Endothelial cell (in vitro differentiated cells): ENCODE measurements at regions not wholly inside any gene's neighbourhood (a gene's known extent, or its start where the extent isn't known, plus 50 kb on each side); places are given as distances from the start of the nearest gene placed in this dataset.
A peak's percentile ranks its signal among the peaks of the same experiment; 100 is the strongest.

Experiments
- DNase-seq: peaks from one replicate; pipeline ENCODE4 v3.0.0; 2021; ENCODE audit warnings: low spot score
- H3K27ac Mint-ChIP-seq: one replicate; pipeline ENCODE4 v1.8.0; 2021; ENCODE audit warnings: mixed read lengths, inconsistent platforms; ENCODE audit not compliant: unreplicated experiment
- H3K27me3 Mint-ChIP-seq: one replicate; pipeline ENCODE4 v1.8.0; 2021; ENCODE audit warnings: mild to moderate bottlenecking, moderate library complexity, mixed read lengths, inconsistent platforms; ENCODE audit not compliant: unreplicated experiment
- H3K36me3 Mint-ChIP-seq: one replicate; pipeline ENCODE4 v1.8.0; 2021; ENCODE audit warnings: mild to moderate bottlenecking, low read depth, mixed read lengths, inconsistent platforms; ENCODE audit not compliant: unreplicated experiment
- H3K4me1 Mint-ChIP-seq: one replicate; pipeline ENCODE4 v1.8.0; 2021; ENCODE audit warnings: mild to moderate bottlenecking, mixed read lengths, inconsistent platforms; ENCODE audit not compliant: unreplicated experiment
- H3K4me3 Mint-ChIP-seq: one replicate; pipeline ENCODE4 v1.8.0; 2021; ENCODE audit warnings: mild to moderate bottlenecking, mixed read lengths, inconsistent platforms; ENCODE audit not compliant: unreplicated experiment
- H3K9me3 Mint-ChIP-seq: one replicate; pipeline ENCODE4 v1.8.0; 2021; ENCODE audit warnings: mixed read lengths, inconsistent platforms; ENCODE audit not compliant: unreplicated experiment
- TF ChIP-seq, protein P1 (sequence below): fragments of 200-600 bp; sonication (generic); IDR thresholded peaks from one replicate; pipeline ENCODE4 v1.5.0; 2021; ENCODE audit warnings: antibody characterized with exemption; ENCODE audit not compliant: unreplicated experiment

DNA sequence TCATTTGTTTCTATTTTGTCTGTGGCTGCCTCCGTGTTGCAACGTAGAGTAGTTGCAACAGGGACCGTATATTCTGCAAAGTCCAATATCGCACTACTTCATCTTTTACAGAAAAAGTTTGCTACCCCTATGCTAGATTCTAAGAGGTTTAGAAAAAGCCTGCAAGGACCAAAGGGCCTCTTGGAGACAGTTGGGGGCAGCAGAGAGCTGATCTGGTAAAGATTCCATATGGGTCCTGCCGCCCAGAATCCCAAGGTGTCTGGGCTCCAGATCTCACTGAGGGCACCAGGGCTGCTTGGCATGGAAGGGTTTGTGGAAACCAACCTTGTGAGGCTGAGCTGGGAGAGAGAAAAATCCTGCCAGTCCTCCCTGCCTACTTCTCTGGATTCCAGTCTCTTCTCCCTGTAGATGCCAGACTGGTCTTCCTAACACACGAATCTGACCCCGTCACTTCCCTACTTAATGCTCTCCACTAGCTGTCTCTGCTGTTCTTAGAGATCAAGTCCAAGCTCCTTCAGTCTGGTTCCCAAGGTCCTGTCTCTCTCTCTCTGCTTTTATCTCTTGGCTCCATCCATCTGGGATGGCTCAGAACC is 74.6 kb downstream of the GLRX5 start:
- H3K36me3 Mint-ChIP-seq, result no peaks in the 10 kb centered on the region
- H3K4me1 Mint-ChIP-seq, result no peaks in the 10 kb centered on the region
- TF ChIP-seq, protein P1, sequence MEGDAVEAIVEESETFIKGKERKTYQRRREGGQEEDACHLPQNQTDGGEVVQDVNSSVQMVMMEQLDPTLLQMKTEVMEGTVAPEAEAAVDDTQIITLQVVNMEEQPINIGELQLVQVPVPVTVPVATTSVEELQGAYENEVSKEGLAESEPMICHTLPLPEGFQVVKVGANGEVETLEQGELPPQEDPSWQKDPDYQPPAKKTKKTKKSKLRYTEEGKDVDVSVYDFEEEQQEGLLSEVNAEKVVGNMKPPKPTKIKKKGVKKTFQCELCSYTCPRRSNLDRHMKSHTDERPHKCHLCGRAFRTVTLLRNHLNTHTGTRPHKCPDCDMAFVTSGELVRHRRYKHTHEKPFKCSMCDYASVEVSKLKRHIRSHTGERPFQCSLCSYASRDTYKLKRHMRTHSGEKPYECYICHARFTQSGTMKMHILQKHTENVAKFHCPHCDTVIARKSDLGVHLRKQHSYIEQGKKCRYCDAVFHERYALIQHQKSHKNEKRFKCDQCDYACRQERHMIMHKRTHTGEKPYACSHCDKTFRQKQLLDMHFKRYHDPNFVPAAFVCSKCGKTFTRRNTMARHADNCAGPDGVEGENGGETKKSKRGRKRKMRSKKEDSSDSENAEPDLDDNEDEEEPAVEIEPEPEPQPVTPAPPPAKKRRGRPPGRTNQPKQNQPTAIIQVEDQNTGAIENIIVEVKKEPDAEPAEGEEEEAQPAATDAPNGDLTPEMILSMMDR, result peak; percentile 3
- DNase-seq, result peak; percentile 71
- no peak overlapping the region for H3K27ac Mint-ChIP-seq
- no peak overlapping the region for H3K4me3 Mint-ChIP-seq
- no peaks in the 10 kb centered on the region for H3K27me3 Mint-ChIP-seq
- no peaks in the 10 kb centered on the region for H3K9me3 Mint-ChIP-seq

DNA sequence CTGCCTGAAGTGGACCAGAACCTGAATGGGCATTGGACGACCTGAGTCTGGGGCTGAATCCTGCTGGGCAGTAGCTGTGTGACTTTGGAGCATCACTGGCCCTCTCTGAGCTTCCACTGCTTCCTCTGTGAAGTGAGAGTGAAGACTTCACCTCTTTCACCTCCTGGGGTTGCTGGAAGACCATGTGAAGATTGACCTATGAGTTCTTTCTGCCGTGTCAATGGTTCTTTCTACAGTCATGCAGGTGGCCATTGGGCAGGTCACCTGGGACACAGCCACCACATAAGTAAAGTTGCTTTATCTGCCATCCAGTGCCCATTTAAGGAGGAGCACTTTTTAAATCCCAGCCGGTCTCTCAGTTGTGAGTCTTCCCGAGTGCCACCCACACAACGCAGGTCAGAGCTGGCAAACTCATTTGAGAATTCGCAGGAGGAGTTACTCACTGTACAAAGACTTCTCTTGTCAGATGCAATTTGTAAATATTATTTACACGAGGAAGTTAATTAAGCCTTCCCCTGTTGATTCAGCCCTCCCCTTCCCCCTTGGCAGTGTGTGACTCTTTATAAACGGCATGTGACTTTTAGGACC is 74.8 kb upstream of the TCL1B start:
- no peaks in the 10 kb centered on the region for H3K27me3 Mint-ChIP-seq
- no peak overlapping the region for H3K27ac Mint-ChIP-seq
- no peaks in the 10 kb centered on the region for H3K36me3 Mint-ChIP-seq
- H3K9me3 Mint-ChIP-seq, result no peaks in the 10 kb centered on the region
- H3K4me3 Mint-ChIP-seq, result no peak overlapping the region
- H3K4me1 Mint-ChIP-seq, result no peaks in the 10 kb centered on the region
- TF ChIP-seq, protein P1, result no peak
- no peak for DNase-seq

DNA sequence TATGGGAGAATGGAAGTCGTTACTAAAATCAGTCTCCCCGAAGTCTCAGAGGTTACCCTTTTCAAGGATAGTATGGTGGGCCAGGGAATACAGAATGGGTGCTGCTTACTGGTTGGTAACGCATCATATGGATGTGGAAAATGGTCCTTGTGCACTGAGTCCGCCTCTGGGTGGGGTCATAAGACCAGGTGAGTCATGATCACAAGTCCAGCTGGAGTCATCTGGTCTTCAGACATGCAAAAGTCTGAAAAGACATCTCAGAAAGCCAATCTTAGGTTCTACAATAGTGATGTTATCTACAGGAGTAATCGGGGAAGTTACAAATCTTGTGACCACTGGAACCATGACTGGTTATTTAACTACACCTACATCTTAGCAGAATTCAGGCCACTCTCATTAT is 71.9 kb upstream of the TCL1B start:
- no peaks in the 10 kb centered on the region for H3K9me3 Mint-ChIP-seq
- no peak overlapping the region for H3K27ac Mint-ChIP-seq
- H3K4me1 Mint-ChIP-seq, result no peaks in the 10 kb centered on the region
- no peaks in the 10 kb centered on the region for H3K27me3 Mint-ChIP-seq
- H3K4me3 Mint-ChIP-seq, result no peak overlapping the region
- no peak for DNase-seq
- no peaks in the 10 kb centered on the region for H3K36me3 Mint-ChIP-seq
- TF ChIP-seq, protein P1, result no peak

DNA sequence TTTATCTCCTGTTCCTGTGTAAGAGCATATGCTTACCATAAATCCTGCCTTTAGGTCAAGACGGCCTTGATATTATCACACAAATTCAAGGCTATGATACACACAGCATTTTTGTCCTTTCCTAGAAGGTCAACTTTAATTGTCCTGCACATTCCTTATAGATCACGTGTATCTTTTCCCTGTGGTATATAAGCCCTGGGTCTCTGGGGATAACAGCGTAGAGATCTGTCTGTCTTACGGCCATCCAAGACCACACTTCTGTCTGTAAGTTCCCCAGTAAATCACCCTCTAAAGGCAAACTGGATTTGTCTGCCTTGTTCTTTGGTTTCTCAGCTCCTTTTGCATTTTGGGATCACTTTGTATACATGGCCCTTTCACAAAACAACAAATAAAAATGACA is 69.5 kb upstream of the TCL1B start:
- peaks cover 6% of the 10 kb centered on the region for H3K4me1 Mint-ChIP-seq
- DNase-seq, result no peak
- no peaks in the 10 kb centered on the region for H3K9me3 Mint-ChIP-seq
- H3K27ac Mint-ChIP-seq, result no peak overlapping the region
- TF ChIP-seq, protein P1, result no peak
- no peak overlapping the region for H3K4me3 Mint-ChIP-seq
- H3K36me3 Mint-ChIP-seq, result no peaks in the 10 kb centered on the region
- peaks cover 2% of the 10 kb centered on the region for H3K27me3 Mint-ChIP-seq

DNA sequence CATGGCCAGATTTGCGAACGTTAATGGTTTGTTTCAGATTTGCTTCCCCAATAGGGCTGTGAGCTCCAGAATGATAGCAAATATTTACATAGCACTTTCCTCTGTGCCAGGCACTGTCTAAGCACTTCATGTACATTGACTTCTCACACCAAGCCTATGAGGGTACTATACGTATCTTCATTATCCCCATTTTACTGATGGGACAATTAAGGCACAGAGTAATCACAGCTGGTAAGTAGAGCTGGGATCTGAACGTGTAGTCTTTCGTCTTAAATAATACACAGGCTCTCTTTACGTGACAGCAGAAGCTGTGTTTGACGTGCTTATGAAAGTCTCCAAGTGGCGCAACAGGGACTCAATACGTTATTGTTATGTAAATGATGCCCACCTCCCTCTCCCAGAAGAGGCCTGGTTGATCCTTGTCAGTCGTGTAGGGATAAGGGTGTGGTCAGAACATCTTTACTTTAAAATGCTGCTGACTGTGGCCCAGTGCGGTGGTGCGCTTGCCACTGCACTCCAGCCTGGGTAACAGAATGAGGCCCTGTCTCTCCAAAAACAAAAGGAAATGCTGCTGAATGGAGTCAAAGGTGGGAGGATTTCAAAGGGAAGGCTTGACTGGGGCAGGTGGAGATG is 66.3 kb upstream of the TCL1B start:
- H3K27ac Mint-ChIP-seq, result no peak overlapping the region
- H3K36me3 Mint-ChIP-seq, result no peaks in the 10 kb centered on the region
- DNase-seq, result no peak
- no peak overlapping the region for H3K4me3 Mint-ChIP-seq
- no peaks in the 10 kb centered on the region for H3K9me3 Mint-ChIP-seq
- peaks cover 2% of the 10 kb centered on the region for H3K27me3 Mint-ChIP-seq
- TF ChIP-seq, protein P1, result no peak
- H3K4me1 Mint-ChIP-seq, result peaks cover 6% of the 10 kb centered on the region
